Peyer's patch (tissue), 4 donors: ENCODE measurements at regions not wholly inside any gene's neighbourhood (a gene's known extent, or its start where the extent isn't known, plus 50 kb on each side); places are given as distances from the start of the nearest gene placed in this dataset.
A peak's percentile ranks its signal among the peaks of the same experiment; 100 is the strongest.

Experiments
- DNase-seq, 3 donors: peaks; one replicate each; pipeline ENCODE4 v3.0.0-alpha.2; 2017 to 2019
- H3K27ac ChIP-seq, 4 donors: fragments of 200-600 bp; sonication (generic); one replicate each; pipeline ENCODE4 v1.5.1; 2016 to 2019
- H3K27me3 ChIP-seq, 2 donors: fragments of 200-600 bp; sonication (generic); one replicate each; pipeline ENCODE4 v1.5.1; 2019
- H3K36me3 ChIP-seq, 3 donors: fragments of 200-600 bp; sonication (generic); one replicate each; pipeline ENCODE4 v1.5.1; 2016 to 2019
- H3K4me1 ChIP-seq, 4 donors: fragments of 200-600 bp; sonication (generic); one replicate each; pipeline ENCODE4 v1.5.1; 2016 to 2019
- H3K4me3 ChIP-seq, 4 donors: fragments of 200-600 bp; sonication (generic); 1 replicate in 3 of 4; 2 replicates in 1 of 4; pipeline ENCODE4 v1.5.1; 2016 to 2019; ENCODE audit warnings: mild to moderate bottlenecking in 1 of 4
- H3K9me3 ChIP-seq, 4 donors: fragments of 200-600 bp; sonication (generic); one replicate each; pipeline ENCODE4 v1.5.1; 2016 to 2019; ENCODE audit warnings: mild to moderate bottlenecking in 1 of 4
- POLR2A ChIP-seq, 2 donors: fragments of 450-650 bp; IDR thresholded peaks; one replicate each; pipeline ENCODE4 v1.5.1; 2017; ENCODE audit warnings: antibody characterized with exemption in 2 of 2, mild to moderate bottlenecking in 2 of 2, moderate library complexity in 2 of 2
- TF ChIP-seq, protein P1 (sequence below), 6 experiments: fragments of 450-650 bp in 4 of 6; fragments of 200-600 bp in 2 of 6; sonication (generic) in 1 of 6; IDR thresholded peaks; one replicate each; pipeline ENCODE4 v1.5.1; 2017 to 2019; ENCODE audit warnings: antibody characterized with exemption in 6 of 6, mild to moderate bottlenecking in 3 of 6, moderate library complexity in 1 of 6

DNA sequence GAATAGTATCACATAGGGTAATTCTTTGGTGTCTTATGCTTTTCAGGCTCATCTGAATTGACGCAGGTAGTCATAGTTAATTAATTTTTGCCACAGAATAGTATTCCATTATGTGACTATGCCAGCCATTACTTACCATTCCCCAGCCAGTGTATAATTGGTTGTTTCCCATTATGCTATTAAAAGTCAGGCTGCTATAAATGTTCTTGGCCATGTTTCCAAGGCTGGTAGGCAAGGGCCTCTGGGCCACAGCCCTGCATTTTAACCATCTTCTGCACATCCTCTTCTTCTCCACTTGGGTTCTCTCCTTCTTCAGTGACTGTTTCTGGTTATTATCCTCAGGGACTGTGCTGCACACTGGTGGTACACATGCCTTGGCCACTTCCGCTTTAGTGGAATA is 190.9 kb downstream of the ADAMTS15 start:
- Histone ChIP-seq H3K27me3 (no peaks in the 10 kb centered on the region), H3K4me1 (peaks cover 0 to 3% (median 0%) of the 10 kb centered on the region in 4 donors), H3K4me3 (no peak overlapping the region), H3K27ac (no peak overlapping the region), H3K9me3 (no peaks in the 10 kb centered on the region), H3K36me3 (no peaks in the 10 kb centered on the region)
- TF ChIP-seq POLR2A (IDR thresholded peaks at IDR 0.05), result no peak
- TF ChIP-seq, protein P1, sequence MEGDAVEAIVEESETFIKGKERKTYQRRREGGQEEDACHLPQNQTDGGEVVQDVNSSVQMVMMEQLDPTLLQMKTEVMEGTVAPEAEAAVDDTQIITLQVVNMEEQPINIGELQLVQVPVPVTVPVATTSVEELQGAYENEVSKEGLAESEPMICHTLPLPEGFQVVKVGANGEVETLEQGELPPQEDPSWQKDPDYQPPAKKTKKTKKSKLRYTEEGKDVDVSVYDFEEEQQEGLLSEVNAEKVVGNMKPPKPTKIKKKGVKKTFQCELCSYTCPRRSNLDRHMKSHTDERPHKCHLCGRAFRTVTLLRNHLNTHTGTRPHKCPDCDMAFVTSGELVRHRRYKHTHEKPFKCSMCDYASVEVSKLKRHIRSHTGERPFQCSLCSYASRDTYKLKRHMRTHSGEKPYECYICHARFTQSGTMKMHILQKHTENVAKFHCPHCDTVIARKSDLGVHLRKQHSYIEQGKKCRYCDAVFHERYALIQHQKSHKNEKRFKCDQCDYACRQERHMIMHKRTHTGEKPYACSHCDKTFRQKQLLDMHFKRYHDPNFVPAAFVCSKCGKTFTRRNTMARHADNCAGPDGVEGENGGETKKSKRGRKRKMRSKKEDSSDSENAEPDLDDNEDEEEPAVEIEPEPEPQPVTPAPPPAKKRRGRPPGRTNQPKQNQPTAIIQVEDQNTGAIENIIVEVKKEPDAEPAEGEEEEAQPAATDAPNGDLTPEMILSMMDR (IDR thresholded peaks at IDR 0.05), result no peak
- DNase-seq, result no peak

DNA sequence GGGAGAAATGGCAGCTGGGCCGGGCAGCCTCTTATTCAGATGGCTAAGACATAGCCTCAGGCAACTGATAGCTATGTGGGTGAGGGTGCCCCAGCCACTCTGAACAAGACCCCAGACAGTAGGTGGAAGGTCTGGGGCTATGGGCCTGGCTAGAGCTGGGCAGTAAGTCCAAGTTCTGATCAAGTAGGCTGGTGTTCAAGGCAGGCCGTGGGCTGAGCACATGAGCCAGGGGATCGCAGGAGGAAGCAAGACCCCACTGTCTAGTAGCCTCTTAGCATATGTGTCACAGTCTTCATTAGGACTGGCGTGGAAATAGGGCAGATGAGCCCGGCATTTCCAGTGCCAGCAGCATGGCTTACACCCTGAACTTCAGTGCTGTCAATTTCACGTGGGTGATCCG is 192.1 kb downstream of the ADAMTS15 start:
- no peaks in the 10 kb centered on the region for H3K9me3 ChIP-seq
- TF ChIP-seq, protein P1 (IDR thresholded peaks at IDR 0.05), result no peak
- no peak for TF ChIP-seq POLR2A (IDR thresholded peaks at IDR 0.05)
- no peak overlapping the region for H3K4me3 ChIP-seq
- no peak overlapping the region for H3K27ac ChIP-seq
- no peaks in the 10 kb centered on the region for H3K36me3 ChIP-seq
- DNase-seq, result no peak
- peaks cover 0 to 10% (median 0%) of the 10 kb centered on the region in 4 donors for H3K4me1 ChIP-seq
- no peaks in the 10 kb centered on the region for H3K27me3 ChIP-seq

DNA sequence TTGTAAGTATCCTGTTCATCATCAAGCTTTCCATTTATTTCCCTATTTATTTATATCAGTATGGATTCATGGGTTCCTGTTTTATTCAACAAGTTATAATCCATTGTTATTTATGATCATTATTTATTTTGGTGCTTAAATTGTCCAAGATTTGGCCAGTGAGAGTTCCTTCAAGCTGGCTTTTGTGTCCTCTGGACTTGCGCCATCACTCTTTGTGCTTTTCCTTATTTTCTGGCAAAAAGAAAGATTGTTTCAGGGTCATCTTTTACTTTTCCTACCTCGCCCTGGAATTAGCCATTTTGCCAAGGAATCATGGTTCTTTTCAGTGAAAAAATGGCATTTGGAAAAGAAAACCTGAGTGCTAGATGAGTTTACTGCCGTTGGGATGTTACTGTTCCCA is 193.4 kb downstream of the ADAMTS15 start:
- TF ChIP-seq, protein P1 (IDR thresholded peaks at IDR 0.05), result no peak
- TF ChIP-seq POLR2A (IDR thresholded peaks at IDR 0.05), result no peak
- no peaks in the 10 kb centered on the region for H3K9me3 ChIP-seq
- no peak overlapping the region for H3K27ac ChIP-seq
- no peaks in the 10 kb centered on the region for H3K36me3 ChIP-seq
- peaks cover 0 to 10% (median 0%) of the 10 kb centered on the region in 4 donors for H3K4me1 ChIP-seq
- no peak for DNase-seq
- no peak overlapping the region for H3K4me3 ChIP-seq
- H3K27me3 ChIP-seq, result no peaks in the 10 kb centered on the region

DNA sequence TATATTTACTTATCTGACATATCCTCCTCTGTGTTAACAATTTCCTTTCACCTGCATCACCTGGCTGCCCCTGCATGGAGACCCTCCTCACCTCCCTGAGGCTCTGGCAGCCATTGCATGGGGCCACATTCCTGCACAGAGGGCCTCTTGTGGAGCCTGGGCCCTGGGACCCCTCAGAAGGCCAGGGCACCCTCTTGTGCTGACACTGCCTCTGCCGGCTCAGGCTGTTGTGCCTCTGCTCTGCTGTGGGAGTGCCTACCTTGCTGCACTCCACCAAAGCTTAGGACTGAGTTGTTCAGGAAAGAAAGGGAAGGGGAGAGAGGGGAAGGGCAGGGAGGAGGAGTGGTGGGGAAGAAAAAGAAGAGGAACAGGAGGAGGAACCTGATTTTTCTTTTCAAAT is 194.5 kb downstream of the ADAMTS15 start:
- peaks cover 0 to 10% (median 0%) of the 10 kb centered on the region in 4 donors for H3K4me1 ChIP-seq
- H3K9me3 ChIP-seq, result no peaks in the 10 kb centered on the region
- H3K27me3 ChIP-seq, result no peaks in the 10 kb centered on the region
- no peak for DNase-seq
- no peak overlapping the region for H3K4me3 ChIP-seq
- TF ChIP-seq, protein P1 (IDR thresholded peaks at IDR 0.05), result no peak
- TF ChIP-seq POLR2A (IDR thresholded peaks at IDR 0.05), result no peak
- no peaks in the 10 kb centered on the region for H3K36me3 ChIP-seq
- H3K27ac ChIP-seq, result no peak overlapping the region

DNA sequence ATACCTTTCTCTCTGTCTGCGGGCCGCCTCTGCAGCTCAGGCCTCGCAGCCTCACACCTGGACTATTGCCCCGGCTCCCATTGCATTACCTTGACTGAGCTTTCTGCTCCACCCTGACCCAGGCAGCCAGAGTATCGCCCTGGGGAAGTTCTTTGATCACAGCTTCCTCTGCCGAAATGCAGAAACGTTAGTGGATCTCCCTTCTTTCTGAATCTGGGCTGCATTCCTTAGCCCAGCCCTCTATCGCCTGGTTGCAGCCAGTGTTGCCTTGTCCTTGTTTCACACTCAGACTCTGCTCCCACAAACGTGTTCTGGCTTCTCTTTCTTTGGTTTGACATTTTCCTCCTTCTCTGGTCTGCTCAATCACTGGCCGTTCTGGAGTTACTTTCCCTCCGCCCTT is 195.7 kb downstream of the ADAMTS15 start:
- peak in 2 of 3 donors; percentile 67 to 68 for DNase-seq
- H3K9me3 ChIP-seq, result no peaks in the 10 kb centered on the region
- TF ChIP-seq, protein P1 (IDR thresholded peaks at IDR 0.05), result no peak
- TF ChIP-seq POLR2A (IDR thresholded peaks at IDR 0.05), result no peak
- peaks cover 0 to 10% (median 0%) of the 10 kb centered on the region in 4 donors for H3K4me1 ChIP-seq
- H3K4me3 ChIP-seq, result no peak overlapping the region
- H3K36me3 ChIP-seq, result no peaks in the 10 kb centered on the region
- H3K27ac ChIP-seq, result no peak overlapping the region
- H3K27me3 ChIP-seq, result no peaks in the 10 kb centered on the region
